IMR-90 (cell line): ENCODE measurements at regions not wholly inside any gene's neighbourhood (a gene's known extent, or its start where the extent isn't known, plus 50 kb on each side); places are given as distances from the start of the nearest gene placed in this dataset.

Experiments used
- ATAC-seq: fragments of 200-7000 bp; cut with Tn5 transposase; 2 replicates; pipeline ENCODE4 v1.9.1; 2020; ENCODE audit warnings: low read depth, mild to moderate bottlenecking, moderate library complexity
- BruUV-seq: library from RNA; stranded (reverse); fragments of 400-500 nt; replicated peaks from 2 replicates; lab custom pipeline; 2021; lab: Mats Ljungman, UMichigan
- CTCF ChIA-PET: fragments of 300-600 bp; formaldehyde crosslinking; extraction: SDS; loops from one replicate; lab custom pipeline; 2021; ENCODE audit warnings: antibody characterized with exemption; lab: Yijun Ruan, JAX
- POLR2A ChIA-PET: fragments of 300-600 bp; sonication (Branson Sonifier 250); formaldehyde crosslinking; loops from one replicate; lab custom pipeline; 2022; ENCODE audit warnings: antibody characterized with exemption; ENCODE audit not compliant: unreplicated experiment; lab: Charles Lee
- DNase-seq: peaks from one replicate; pipeline ENCODE4 v3.0.0; 2013
- H2AFZ ChIP-seq: replicated peaks from 2 replicates; pipeline ENCODE3; 2013; ENCODE audit warnings: low read length, mild to moderate bottlenecking; ENCODE audit not compliant: poor library complexity
- H2AK5ac ChIP-seq: 2 replicates; pipeline ENCODE4 v1.6.1; 2013; ENCODE audit warnings: low read depth, low read length, inconsistent platforms
- H2AK9ac ChIP-seq: replicated peaks from 2 replicates; pipeline ENCODE3; 2013; ENCODE audit warnings: mild to moderate bottlenecking, low read depth, low read length, moderate library complexity; ENCODE audit not compliant: poor library complexity
- H2BK120ac ChIP-seq: 2 replicates; pipeline ENCODE4 v1.6.1; 2013; ENCODE audit warnings: low read depth, low read length, inconsistent platforms
- H2BK15ac ChIP-seq: 3 replicates; pipeline ENCODE4 v1.6.1; 2013; ENCODE audit warnings: low read depth, low read length, inconsistent platforms
- H2BK20ac ChIP-seq: 2 replicates; pipeline ENCODE4 v1.6.1; 2013; ENCODE audit warnings: low read depth, mild to moderate bottlenecking, inconsistent platforms, low read length, moderate library complexity
- H2BK5ac ChIP-seq: 2 replicates; pipeline ENCODE4 v1.6.1; 2013; ENCODE audit warnings: mild to moderate bottlenecking, low read depth, low read length, inconsistent platforms; ENCODE audit not compliant: poor library complexity, severe bottlenecking
- H3K14ac ChIP-seq: replicated peaks from 2 replicates; pipeline ENCODE4 v1.6.1; 2013; ENCODE audit warnings: low read depth, low read length, inconsistent platforms
- H3K18ac ChIP-seq: 2 replicates; pipeline ENCODE4 v1.6.1; 2013; ENCODE audit warnings: low read depth, low read length, control low read depth
- H3K23ac ChIP-seq: 2 replicates; pipeline ENCODE4 v1.6.1; 2013; ENCODE audit warnings: low read depth, low read length, inconsistent platforms
- H3K27ac ChIP-seq: 2 replicates; pipeline ENCODE4 v1.5.1; 2013; ENCODE audit warnings: mild to moderate bottlenecking, control low read depth, low read length; ENCODE audit not compliant: insufficient read depth
- H3K27me3 ChIP-seq: 2 replicates; pipeline ENCODE4 v1.6.1; 2013; ENCODE audit warnings: low read length; ENCODE audit not compliant: control insufficient read depth, insufficient read depth
- H3K36me3 ChIP-seq: 2 replicates; pipeline ENCODE4 v1.6.1; 2013; ENCODE audit warnings: low read length, mixed read lengths; ENCODE audit not compliant: control insufficient read depth, insufficient read depth
- H3K4ac ChIP-seq: 2 replicates; pipeline ENCODE4 v1.6.1; 2013; ENCODE audit warnings: low read depth, low read length, inconsistent platforms
- H3K4me1 ChIP-seq: 2 replicates; pipeline ENCODE4 v1.6.1; 2013; ENCODE audit warnings: low read length, mixed read lengths; ENCODE audit not compliant: control insufficient read depth, insufficient read depth
- H3K4me2 ChIP-seq: 2 replicates; pipeline ENCODE4 v1.6.1; 2013; ENCODE audit warnings: low read depth, mild to moderate bottlenecking, control low read depth, low read length, moderate library complexity
- H3K4me3 ChIP-seq: 2 replicates; pipeline ENCODE4 v1.5.1; 2013; ENCODE audit warnings: low read depth, mild to moderate bottlenecking, control low read depth, low read length, moderate library complexity; ENCODE audit not compliant: insufficient read depth
- H3K56ac ChIP-seq: 2 replicates; pipeline ENCODE4 v1.6.1; 2013; ENCODE audit warnings: low read length, inconsistent platforms; ENCODE audit not compliant: insufficient read depth; ENCODE audit errors: extremely low read depth
- H3K79me1 ChIP-seq, 2 experiments: 2 replicates each; pipeline ENCODE4 v1.6.1; 2013; ENCODE audit warnings: low read length in 2 of 2, inconsistent platforms in 1 of 2, low read depth in 1 of 2
- H3K9ac ChIP-seq: 2 replicates; pipeline ENCODE4 v1.6.1; 2013; ENCODE audit warnings: low read depth, low read length, control low read depth
- H3K9me1 ChIP-seq: 2 replicates; pipeline ENCODE4 v1.6.1; 2013; ENCODE audit warnings: low read length, inconsistent platforms; ENCODE audit not compliant: insufficient read depth
- H3K9me3 ChIP-seq: 2 replicates; pipeline ENCODE4 v1.6.1; 2013; ENCODE audit warnings: low read length; ENCODE audit not compliant: control insufficient read depth, insufficient read depth
- H4K20me1 ChIP-seq: 2 replicates; pipeline ENCODE4 v1.6.1; 2013; ENCODE audit warnings: low read length, inconsistent platforms; ENCODE audit not compliant: insufficient read depth
- H4K5ac ChIP-seq: 2 replicates; pipeline ENCODE4 v1.6.1; 2013; ENCODE audit warnings: mild to moderate bottlenecking, low read depth, low read length, control low read depth
- H4K8ac ChIP-seq, 2 experiments: 2 replicates each; pipeline ENCODE4 v1.6.1; 2013; ENCODE audit warnings: low read depth in 2 of 2, low read length in 2 of 2, control low read depth in 1 of 2, inconsistent platforms in 1 of 2
- H4K91ac ChIP-seq: 2 replicates; pipeline ENCODE4 v1.6.1; 2013; ENCODE audit warnings: low read depth, low read length, inconsistent platforms; ENCODE audit not compliant: insufficient read depth
- RFX5 ChIP-seq: IDR thresholded peaks from 2 replicates; pipeline ENCODE4 v1.8.0; 2012; ENCODE audit warnings: low read depth, mild to moderate bottlenecking, low read length, moderate library complexity
- WGBS, 2 experiments: methylation state at CpG; one replicate each; pipeline versions ENCODE4 v1.1.5 to v1.1.7; 2013; ENCODE audit warnings: missing lambda C conversion rate in 2 of 2; ENCODE audit not compliant: insufficient read length in 1 of 2; ENCODE audit errors: extremely low coverage in 2 of 2; 5-methylcytosine and 5-hydroxymethylcytosine counted together
- dilution Hi-C: fragments of 300-500 bp; cut with HindIII; formaldehyde crosslinking; loops from one replicate; pipeline ENCODE4 v1.14.3; 2018; ENCODE audit warnings: low sequenced_read_pairs; ENCODE audit not compliant: unreplicated experiment
- in situ Hi-C: fragments of 300-500 bp; cut with MboI; formaldehyde crosslinking; loops from 3 replicates; pipeline ENCODE4 v1.14.3; 2019; ENCODE audit warnings: low sequenced_read_pairs, inconsistent platforms, mixed read lengths
- intact Hi-C: fragments of 100-400 bp; cut with micrococcal nuclease; formaldehyde crosslinking; loops from 2 replicates; pipeline ENCODE4 v1.10.0; 2022

DNA sequence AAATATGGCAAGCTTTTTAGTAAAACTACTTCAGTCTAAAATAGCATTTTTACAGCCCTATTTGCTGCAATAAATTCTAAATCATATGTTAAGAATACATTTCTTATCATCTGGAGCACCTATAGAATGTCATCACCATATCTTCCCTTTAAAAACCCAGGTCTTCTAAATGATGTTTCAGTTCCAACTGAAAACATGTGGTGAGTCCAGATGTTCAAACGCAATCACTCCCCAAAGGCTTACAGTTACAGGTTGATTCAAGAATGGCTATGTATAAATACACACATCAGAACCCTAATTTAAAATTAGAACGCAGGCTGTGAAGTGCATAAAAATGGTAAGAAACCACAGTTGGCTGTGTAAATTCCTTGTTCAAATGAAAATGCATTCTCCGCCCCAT is 796.3 kb downstream of the MAT2B start:
- H3K9me3 ChIP-seq = no peaks in the 10 kb centered on the region
- TF ChIP-seq RFX5 = no peak
- no peak overlapping the region for H2AK5ac ChIP-seq
- in situ Hi-C loops (no loop called here), intact Hi-C loops (no loop called here), dilution Hi-C loops (no loop called here)
- no peak overlapping the region for H3K27ac ChIP-seq
- no peaks in the 10 kb centered on the region for H3K36me3 ChIP-seq
- H3K56ac ChIP-seq = no peak overlapping the region
- no peak overlapping the region for H2BK5ac ChIP-seq
- no peak overlapping the region for H4K8ac ChIP-seq
- ChIA-PET CTCF (no interaction called here), POLR2A (no interaction called here)
- no peak overlapping the region for H3K4ac ChIP-seq
- H3K14ac ChIP-seq = no peak overlapping the region
- no peak for ATAC-seq
- H4K20me1 ChIP-seq = no peaks in the 10 kb centered on the region
- no peak overlapping the region for H3K4me2 ChIP-seq
- no TSS peak for BruUV-seq
- no peak for DNase-seq
- WGBS, 2 experiments = no CpG with 5 or more reads among the region's 3 CpGs
- no peak overlapping the region for H3K18ac ChIP-seq
- H4K5ac ChIP-seq = no peak overlapping the region
- no peak overlapping the region for H2BK15ac ChIP-seq
- no peaks in the 10 kb centered on the region for H3K9me1 ChIP-seq
- no peaks in the 10 kb centered on the region for H3K79me1 ChIP-seq
- H3K9ac ChIP-seq = no peak overlapping the region
- H2BK20ac ChIP-seq = no peak overlapping the region
- no peak overlapping the region for H4K91ac ChIP-seq
- H3K23ac ChIP-seq = no peak overlapping the region
- no peaks in the 10 kb centered on the region for H3K27me3 ChIP-seq
- no peak overlapping the region for H3K4me3 ChIP-seq
- H2AK9ac ChIP-seq = no peak overlapping the region
- H2AFZ ChIP-seq = no peak overlapping the region
- no peak overlapping the region for H2BK120ac ChIP-seq
- no peaks in the 10 kb centered on the region; the same call in 1 of the 2 replicates for H3K4me1 ChIP-seq
